Uterus (tissue), 2 donors: ENCODE measurements at regions not wholly inside any gene's neighbourhood (a gene's known extent, or its start where the extent isn't known, plus 50 kb on each side); places are given as distances from the start of the nearest gene placed in this dataset.

Source experiments
- POLR2A ChIP-seq, 2 donors: fragments of 450-650 bp; IDR thresholded peaks; one replicate each; pipeline ENCODE4 v1.6.1; 2016; ENCODE audit warnings: antibody characterized with exemption in 2 of 2, mild to moderate bottlenecking in 1 of 2, moderate library complexity in 1 of 2
- TF ChIP-seq, protein P1 (sequence below), 4 experiments: fragments of 200-600 bp in 2 of 4; fragments of 450-650 bp in 2 of 4; sonication (generic) in 2 of 4; IDR thresholded peaks; one replicate each; pipeline ENCODE4 v1.5.1; 2016 to 2019; ENCODE audit warnings: antibody characterized with exemption in 4 of 4, mild to moderate bottlenecking in 2 of 4, moderate library complexity in 1 of 4

DNA sequence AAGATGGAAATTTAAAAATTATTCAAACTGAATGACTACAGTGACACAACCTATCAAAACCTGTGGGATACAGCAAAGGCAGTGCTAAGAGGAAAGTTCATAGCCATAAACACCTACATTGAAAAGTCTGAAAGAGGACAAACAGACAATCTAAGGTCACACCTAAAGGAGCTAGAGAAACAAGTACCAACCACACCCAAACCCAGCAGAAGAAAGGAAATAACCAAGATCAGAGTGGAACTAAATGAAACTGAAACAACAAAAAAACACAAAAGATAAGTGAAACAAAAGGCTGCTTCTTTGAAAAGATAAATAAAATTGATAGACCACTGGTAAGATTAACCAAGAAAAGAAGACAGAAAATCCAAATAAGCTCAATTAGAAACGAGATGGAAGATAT lies 247.2 kb upstream of the ZNF804A start:
- TF ChIP-seq, protein P1, sequence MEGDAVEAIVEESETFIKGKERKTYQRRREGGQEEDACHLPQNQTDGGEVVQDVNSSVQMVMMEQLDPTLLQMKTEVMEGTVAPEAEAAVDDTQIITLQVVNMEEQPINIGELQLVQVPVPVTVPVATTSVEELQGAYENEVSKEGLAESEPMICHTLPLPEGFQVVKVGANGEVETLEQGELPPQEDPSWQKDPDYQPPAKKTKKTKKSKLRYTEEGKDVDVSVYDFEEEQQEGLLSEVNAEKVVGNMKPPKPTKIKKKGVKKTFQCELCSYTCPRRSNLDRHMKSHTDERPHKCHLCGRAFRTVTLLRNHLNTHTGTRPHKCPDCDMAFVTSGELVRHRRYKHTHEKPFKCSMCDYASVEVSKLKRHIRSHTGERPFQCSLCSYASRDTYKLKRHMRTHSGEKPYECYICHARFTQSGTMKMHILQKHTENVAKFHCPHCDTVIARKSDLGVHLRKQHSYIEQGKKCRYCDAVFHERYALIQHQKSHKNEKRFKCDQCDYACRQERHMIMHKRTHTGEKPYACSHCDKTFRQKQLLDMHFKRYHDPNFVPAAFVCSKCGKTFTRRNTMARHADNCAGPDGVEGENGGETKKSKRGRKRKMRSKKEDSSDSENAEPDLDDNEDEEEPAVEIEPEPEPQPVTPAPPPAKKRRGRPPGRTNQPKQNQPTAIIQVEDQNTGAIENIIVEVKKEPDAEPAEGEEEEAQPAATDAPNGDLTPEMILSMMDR (IDR thresholded peaks at IDR 0.05) = no peak
- no peak for TF ChIP-seq POLR2A (IDR thresholded peaks at IDR 0.05)
